Tibial nerve (tissue), 4 donors: ENCODE measurements at regions not wholly inside any gene's neighbourhood (a gene's known extent, or its start where the extent isn't known, plus 50 kb on each side); places are given as distances from the start of the nearest gene placed in this dataset.

Experiments
- DNase-seq, 2 donors: peaks; one replicate each; pipeline ENCODE4 v3.0.0-alpha.2; 2019; ENCODE audit warnings: low spot score in 2 of 2
- H3K27ac ChIP-seq, 4 donors: fragments of 200-600 bp; sonication (generic) in 3 of 4; one replicate each; pipeline ENCODE4 v1.5.1; 2017 to 2019; ENCODE audit warnings: mild to moderate bottlenecking in 1 of 4
- H3K27me3 ChIP-seq, 2 donors: fragments of 200-600 bp; sonication (generic) in 1 of 2; one replicate each; pipeline versions ENCODE4 v1.5.1 to v1.6.0; 2017 to 2019
- H3K36me3 ChIP-seq, 3 donors: fragments of 200-600 bp; sonication (generic); one replicate each; pipeline ENCODE4 v1.5.1; 2018 to 2019
- H3K4me1 ChIP-seq, 4 donors: fragments of 200-600 bp; sonication (generic) in 3 of 4; one replicate each; pipeline ENCODE4 v1.5.1; 2017 to 2019
- H3K4me3 ChIP-seq, 4 donors: fragments of 200-600 bp; sonication (generic) in 3 of 4; one replicate each; pipeline ENCODE4 v1.5.1; 2017 to 2019; ENCODE audit warnings: mild to moderate bottlenecking in 1 of 4, moderate library complexity in 1 of 4
- H3K9me3 ChIP-seq, 4 donors: fragments of 200-600 bp; sonication (generic) in 3 of 4; one replicate each; pipeline ENCODE4 v1.5.1; 2017 to 2019
- EP300 ChIP-seq, 2 donors: sonication (generic); formaldehyde crosslinking; IDR thresholded peaks; one replicate each; pipeline ENCODE4 v1.6.1; 2017; ENCODE audit warnings: antibody characterized with exemption in 2 of 2, mild to moderate bottlenecking in 1 of 2
- POLR2A ChIP-seq, 2 donors: fragments of 450-650 bp; IDR thresholded peaks; one replicate each; pipeline ENCODE4 v1.6.1; 2017; ENCODE audit warnings: antibody characterized with exemption in 2 of 2, mild to moderate bottlenecking in 2 of 2, moderate library complexity in 2 of 2
- WGBS, 2 donors: methylation state at CpG; one replicate each; pipeline ENCODE4 v1.1.5; 2018; 5-methylcytosine and 5-hydroxymethylcytosine counted together
- TF ChIP-seq, protein P1 (sequence below), 5 experiments: fragments of 200-600 bp in 3 of 5; fragments of 450-650 bp in 2 of 5; sonication (generic) in 3 of 5; IDR thresholded peaks; one replicate each; pipeline ENCODE4 v1.5.1; 2016 to 2019; ENCODE audit warnings: antibody characterized with exemption in 5 of 5, mild to moderate bottlenecking in 3 of 5, moderate library complexity in 2 of 5

DNA sequence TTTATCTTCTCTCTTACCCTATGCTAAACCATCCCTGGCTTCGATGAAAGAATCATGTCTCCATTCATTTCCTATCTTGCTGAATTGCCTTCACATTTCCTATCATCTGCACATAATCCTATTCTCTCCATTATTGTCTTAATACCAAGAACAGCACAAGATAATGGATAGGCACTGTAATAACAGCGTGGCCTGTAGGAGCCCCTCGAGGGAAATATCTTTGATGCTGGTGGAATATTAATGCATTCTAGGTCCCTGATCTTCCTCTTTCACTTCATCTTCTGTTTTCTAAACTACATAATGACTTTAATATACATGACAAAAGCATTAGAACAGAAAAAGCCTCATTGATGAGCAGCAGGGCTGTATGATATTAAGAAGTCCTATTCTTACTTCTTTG is 720.6 kb downstream of the RWDD3 start:
- no peaks in the 10 kb centered on the region for H3K36me3 ChIP-seq
- H3K27me3 ChIP-seq = no peaks in the 10 kb centered on the region
- H3K27ac ChIP-seq = no peak overlapping the region
- 83 to 85% methylated on average over 3 of the region's 3 CpGs for WGBS, 2 donors
- H3K4me1 ChIP-seq = no peaks in the 10 kb centered on the region
- H3K9me3 ChIP-seq = peaks cover 0 to 8% (median 0%) of the 10 kb centered on the region in 4 donors
- no peak for DNase-seq
- TF ChIP-seq, protein P1, sequence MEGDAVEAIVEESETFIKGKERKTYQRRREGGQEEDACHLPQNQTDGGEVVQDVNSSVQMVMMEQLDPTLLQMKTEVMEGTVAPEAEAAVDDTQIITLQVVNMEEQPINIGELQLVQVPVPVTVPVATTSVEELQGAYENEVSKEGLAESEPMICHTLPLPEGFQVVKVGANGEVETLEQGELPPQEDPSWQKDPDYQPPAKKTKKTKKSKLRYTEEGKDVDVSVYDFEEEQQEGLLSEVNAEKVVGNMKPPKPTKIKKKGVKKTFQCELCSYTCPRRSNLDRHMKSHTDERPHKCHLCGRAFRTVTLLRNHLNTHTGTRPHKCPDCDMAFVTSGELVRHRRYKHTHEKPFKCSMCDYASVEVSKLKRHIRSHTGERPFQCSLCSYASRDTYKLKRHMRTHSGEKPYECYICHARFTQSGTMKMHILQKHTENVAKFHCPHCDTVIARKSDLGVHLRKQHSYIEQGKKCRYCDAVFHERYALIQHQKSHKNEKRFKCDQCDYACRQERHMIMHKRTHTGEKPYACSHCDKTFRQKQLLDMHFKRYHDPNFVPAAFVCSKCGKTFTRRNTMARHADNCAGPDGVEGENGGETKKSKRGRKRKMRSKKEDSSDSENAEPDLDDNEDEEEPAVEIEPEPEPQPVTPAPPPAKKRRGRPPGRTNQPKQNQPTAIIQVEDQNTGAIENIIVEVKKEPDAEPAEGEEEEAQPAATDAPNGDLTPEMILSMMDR (IDR thresholded peaks at IDR 0.05) = no peak
- TF ChIP-seq EP300 (IDR thresholded peaks at IDR 0.05) = no peak
- no peak for TF ChIP-seq POLR2A (IDR thresholded peaks at IDR 0.05)
- no peak overlapping the region for H3K4me3 ChIP-seq

DNA sequence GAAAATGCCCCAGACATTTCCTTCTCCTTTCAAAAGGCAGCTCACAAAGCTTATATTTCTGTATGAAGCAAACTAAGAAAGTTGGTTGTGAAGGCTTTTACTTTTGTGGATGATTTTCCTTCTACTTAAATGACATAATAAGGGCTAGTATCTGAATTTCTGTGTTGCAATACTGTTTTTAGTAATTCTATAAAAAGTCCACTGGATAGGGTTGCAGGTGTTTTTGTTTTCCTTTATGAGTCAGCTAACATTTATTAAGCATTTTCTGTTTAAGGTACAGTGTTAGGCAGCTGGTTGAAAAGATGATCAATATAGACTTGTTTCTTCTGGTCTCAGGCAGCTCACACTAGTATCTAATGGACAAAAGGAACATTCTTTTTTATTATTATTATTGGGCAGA is 722.2 kb downstream of the RWDD3 start:
- Histone ChIP-seq H3K9me3 (peaks cover 0 to 14% (median 0%) of the 10 kb centered on the region in 4 donors), H3K27me3 (no peaks in the 10 kb centered on the region), H3K4me3 (no peak overlapping the region), H3K36me3 (no peaks in the 10 kb centered on the region), H3K27ac (no peak overlapping the region), H3K4me1 (no peaks in the 10 kb centered on the region)
- DNase-seq = no peak
- TF ChIP-seq EP300 (IDR thresholded peaks at IDR 0.05) (no peak), POLR2A (IDR thresholded peaks at IDR 0.05) (no peak)
- TF ChIP-seq, protein P1 (IDR thresholded peaks at IDR 0.05) = no peak

DNA sequence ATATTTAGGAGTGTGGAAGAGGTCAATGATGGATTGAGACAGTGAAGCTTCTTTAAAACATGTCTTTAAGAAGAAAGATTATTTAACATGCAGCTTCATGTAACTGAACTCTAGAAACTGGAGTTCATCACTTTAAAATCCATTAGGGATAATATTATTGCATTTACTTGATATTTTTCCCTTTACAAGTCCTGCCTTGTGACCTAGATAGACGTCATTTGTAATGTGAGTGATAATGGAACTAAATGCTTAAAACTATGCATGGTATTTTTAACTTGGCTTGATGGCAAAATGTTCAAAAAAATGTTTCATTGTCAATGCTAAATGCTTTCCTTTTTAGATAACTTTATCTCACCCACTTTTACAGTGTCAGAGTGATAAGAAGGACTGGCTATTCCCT is 723.7 kb downstream of the RWDD3 start:
- Histone ChIP-seq H3K9me3 (peaks cover 0 to 14% (median 0%) of the 10 kb centered on the region in 4 donors), H3K36me3 (no peaks in the 10 kb centered on the region), H3K4me3 (no peak overlapping the region), H3K27ac (no peak overlapping the region), H3K27me3 (no peaks in the 10 kb centered on the region), H3K4me1 (no peaks in the 10 kb centered on the region)
- TF ChIP-seq POLR2A (IDR thresholded peaks at IDR 0.05) (no peak), EP300 (IDR thresholded peaks at IDR 0.05) (no peak)
- TF ChIP-seq, protein P1 (IDR thresholded peaks at IDR 0.05) = no peak
- DNase-seq = no peak
- 13 to 15% methylated on average over 1 of the region's 1 CpG for WGBS, 2 donors

DNA sequence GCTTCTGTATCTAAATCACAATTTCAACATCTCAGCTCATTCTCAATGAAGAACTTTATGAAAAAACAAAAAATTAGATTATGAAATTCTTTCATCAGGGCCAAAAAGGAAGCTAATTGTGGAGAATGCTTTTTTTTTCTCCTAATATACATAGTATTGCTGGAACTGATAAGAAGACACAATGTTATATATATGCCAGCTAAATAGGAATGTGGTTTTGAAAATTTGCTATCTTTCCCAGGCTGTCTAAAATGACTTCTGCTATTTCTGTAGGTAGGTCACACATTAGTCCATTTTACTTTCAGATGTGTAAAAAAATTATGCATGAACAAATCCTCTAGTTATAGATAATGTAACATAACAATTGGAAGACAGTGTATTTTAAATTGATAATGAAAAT is 732.9 kb downstream of the RWDD3 start:
- DNase-seq = no peak
- H3K4me3 ChIP-seq = no peak overlapping the region
- H3K27ac ChIP-seq = no peak overlapping the region
- H3K4me1 ChIP-seq = no peaks in the 10 kb centered on the region
- H3K9me3 ChIP-seq = peaks cover 0 to 13% (median 2%) of the 10 kb centered on the region in 4 donors
- H3K36me3 ChIP-seq = no peaks in the 10 kb centered on the region
- TF ChIP-seq POLR2A (IDR thresholded peaks at IDR 0.05) (no peak), EP300 (IDR thresholded peaks at IDR 0.05) (no peak)
- TF ChIP-seq, protein P1 (IDR thresholded peaks at IDR 0.05) = no peak
- no peaks in the 10 kb centered on the region for H3K27me3 ChIP-seq

DNA sequence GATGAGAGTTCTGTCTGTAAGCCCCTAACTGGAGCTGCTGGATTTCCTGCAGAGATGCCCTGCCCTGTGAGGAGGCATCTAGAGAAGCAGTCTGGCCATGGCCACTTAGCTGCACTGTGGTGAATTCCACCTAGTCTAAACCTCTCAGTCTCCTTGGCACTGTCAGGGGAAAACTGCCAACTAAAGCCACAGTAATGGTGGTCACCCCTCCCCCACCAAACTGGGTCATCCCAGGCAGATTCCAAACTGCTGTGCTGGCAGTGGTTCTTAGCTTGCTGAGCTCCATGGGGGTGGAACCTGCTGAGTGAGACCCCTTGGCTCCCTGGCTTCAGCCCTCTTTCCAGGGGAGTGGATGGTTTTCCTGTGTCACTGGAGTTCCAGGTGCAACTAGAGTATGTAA is 740.6 kb downstream of the RWDD3 start:
- no peak for DNase-seq
- H3K4me1 ChIP-seq = no peaks in the 10 kb centered on the region
- no peaks in the 10 kb centered on the region for H3K27me3 ChIP-seq
- TF ChIP-seq, protein P1 (IDR thresholded peaks at IDR 0.05) = no peak
- TF ChIP-seq EP300 (IDR thresholded peaks at IDR 0.05) = no peak
- no peak for TF ChIP-seq POLR2A (IDR thresholded peaks at IDR 0.05)
- H3K9me3 ChIP-seq = peaks cover 0 to 13% (median 0%) of the 10 kb centered on the region in 4 donors
- no peak overlapping the region for H3K27ac ChIP-seq
- no peaks in the 10 kb centered on the region for H3K36me3 ChIP-seq
- no peak overlapping the region for H3K4me3 ChIP-seq
